C4-2B (cell line): ENCODE measurements at regions not wholly inside any gene's neighbourhood (a gene's known extent, or its start where the extent isn't known, plus 50 kb on each side); places are given as distances from the start of the nearest gene placed in this dataset.

Experiments used
- ZFX ChIP-seq: fragments of 450-650 bp; IDR thresholded peaks from 2 replicates; pipeline ENCODE4 v1.6.1; 2017
- TF ChIP-seq, protein P1 (sequence below): fragments of 450-650 bp; conservative IDR thresholded peaks from 2 replicates; pipeline ENCODE4 v1.5.1; 2017; ENCODE audit warnings: mild to moderate bottlenecking

GRCh38 chr10:3881622-3882021 is 96.6 kb upstream of the KLF6 start:
- TF ChIP-seq, protein P1, sequence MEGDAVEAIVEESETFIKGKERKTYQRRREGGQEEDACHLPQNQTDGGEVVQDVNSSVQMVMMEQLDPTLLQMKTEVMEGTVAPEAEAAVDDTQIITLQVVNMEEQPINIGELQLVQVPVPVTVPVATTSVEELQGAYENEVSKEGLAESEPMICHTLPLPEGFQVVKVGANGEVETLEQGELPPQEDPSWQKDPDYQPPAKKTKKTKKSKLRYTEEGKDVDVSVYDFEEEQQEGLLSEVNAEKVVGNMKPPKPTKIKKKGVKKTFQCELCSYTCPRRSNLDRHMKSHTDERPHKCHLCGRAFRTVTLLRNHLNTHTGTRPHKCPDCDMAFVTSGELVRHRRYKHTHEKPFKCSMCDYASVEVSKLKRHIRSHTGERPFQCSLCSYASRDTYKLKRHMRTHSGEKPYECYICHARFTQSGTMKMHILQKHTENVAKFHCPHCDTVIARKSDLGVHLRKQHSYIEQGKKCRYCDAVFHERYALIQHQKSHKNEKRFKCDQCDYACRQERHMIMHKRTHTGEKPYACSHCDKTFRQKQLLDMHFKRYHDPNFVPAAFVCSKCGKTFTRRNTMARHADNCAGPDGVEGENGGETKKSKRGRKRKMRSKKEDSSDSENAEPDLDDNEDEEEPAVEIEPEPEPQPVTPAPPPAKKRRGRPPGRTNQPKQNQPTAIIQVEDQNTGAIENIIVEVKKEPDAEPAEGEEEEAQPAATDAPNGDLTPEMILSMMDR: no peak
- no peak for TF ChIP-seq ZFX
